H9 (cell line): ENCODE measurements at regions not wholly inside any gene's neighbourhood (a gene's known extent, or its start where the extent isn't known, plus 50 kb on each side); places are given as distances from the start of the nearest gene placed in this dataset.

ENCODE experiments used
- DNase-seq: peaks from one replicate; pipeline ENCODE4 v3.0.0-alpha.2; 2017
- H2AFZ ChIP-seq: one replicate; pipeline ENCODE4 v1.6.1; 2013; ENCODE audit warnings: mild to moderate bottlenecking, low read length, control low read depth, moderate library complexity
- H2AK5ac ChIP-seq: 2 replicates; pipeline ENCODE4 v1.6.1; 2013; ENCODE audit warnings: low read length, control low read depth, mixed read lengths; ENCODE audit not compliant: insufficient read length
- H2BK120ac ChIP-seq: one replicate; pipeline ENCODE4 v1.6.1; 2013; ENCODE audit warnings: low read depth, mild to moderate bottlenecking, low read length, control low read depth, inconsistent platforms; ENCODE audit not compliant: poor library complexity, severe bottlenecking
- H2BK12ac ChIP-seq: 2 replicates; pipeline ENCODE4 v1.6.1; 2013; ENCODE audit warnings: low read length, control low read depth, mixed read lengths, low read depth; ENCODE audit not compliant: insufficient read length
- H2BK15ac ChIP-seq: 2 replicates; pipeline ENCODE4 v1.6.1; 2013; ENCODE audit warnings: low read depth, low read length, control low read depth
- H2BK20ac ChIP-seq: one replicate; pipeline ENCODE4 v1.6.1; 2013; ENCODE audit warnings: low read depth, mild to moderate bottlenecking, low read length, control low read depth, inconsistent platforms; ENCODE audit not compliant: poor library complexity, severe bottlenecking
- H2BK5ac ChIP-seq: 2 replicates; pipeline ENCODE4 v1.6.1; 2013; ENCODE audit warnings: low read length, control low read depth, mixed read lengths; ENCODE audit not compliant: insufficient read length
- H3K14ac ChIP-seq: 2 replicates; pipeline ENCODE4 v1.6.1; 2013; ENCODE audit warnings: low read length, control low read depth; ENCODE audit not compliant: insufficient read depth
- H3K18ac ChIP-seq: 2 replicates; pipeline ENCODE4 v1.6.1; 2013; ENCODE audit warnings: low read depth, mild to moderate bottlenecking, mixed read lengths, low read length, control low read depth; ENCODE audit not compliant: insufficient read length
- H3K23ac ChIP-seq: 2 replicates; pipeline ENCODE4 v1.6.1; 2013; ENCODE audit warnings: low read length, control low read depth, mixed read lengths, low read depth; ENCODE audit not compliant: insufficient read length
- H3K23me2 ChIP-seq: 2 replicates; pipeline ENCODE4 v1.6.1; 2013; ENCODE audit warnings: low read depth, mild to moderate bottlenecking, mixed read lengths, low read length, control low read depth; ENCODE audit not compliant: insufficient read length, poor library complexity, severe bottlenecking
- H3K27ac ChIP-seq: 2 replicates; pipeline ENCODE4 v1.5.1; 2013; ENCODE audit warnings: low read length, control low read depth, mixed read lengths, low read depth; ENCODE audit not compliant: insufficient read length
- H3K27me3 ChIP-seq: 2 replicates; pipeline ENCODE4 v1.6.1; 2013; ENCODE audit warnings: low read length, control low read depth, inconsistent platforms; ENCODE audit not compliant: insufficient read depth
- H3K4ac ChIP-seq: 2 replicates; pipeline ENCODE4 v1.6.1; 2013; ENCODE audit warnings: low read depth, mild to moderate bottlenecking, control low read depth, inconsistent platforms, low read length, moderate library complexity
- H3K4me1 ChIP-seq: 2 replicates; pipeline ENCODE4 v1.6.1; 2013; ENCODE audit warnings: low read length, control low read depth, inconsistent platforms; ENCODE audit not compliant: insufficient read depth
- H3K4me2 ChIP-seq: 2 replicates; pipeline ENCODE4 v1.6.1; 2013; ENCODE audit warnings: low read length, control low read depth, mixed read lengths; ENCODE audit not compliant: insufficient read length, insufficient read depth
- H3K56ac ChIP-seq: 2 replicates; pipeline ENCODE4 v1.6.1; 2013; ENCODE audit warnings: low read depth, mild to moderate bottlenecking, mixed read lengths, low read length, control low read depth; ENCODE audit not compliant: insufficient read length
- H3K79me1 ChIP-seq: 2 replicates; pipeline ENCODE4 v1.6.1; 2013; ENCODE audit warnings: low read depth, mild to moderate bottlenecking, moderate library complexity, low read length, control low read depth, inconsistent platforms; ENCODE audit not compliant: insufficient read depth, poor library complexity, severe bottlenecking
- H3K79me2 ChIP-seq: 2 replicates; pipeline ENCODE4 v1.6.1; 2013; ENCODE audit warnings: low read length, control low read depth, inconsistent platforms; ENCODE audit not compliant: insufficient read depth
- H3K9ac ChIP-seq: 2 replicates; pipeline ENCODE4 v1.6.1; 2013; ENCODE audit warnings: low read length, control low read depth, mixed read lengths; ENCODE audit not compliant: insufficient read length; ENCODE audit errors: extremely low read depth
- H3K9me3 ChIP-seq: one replicate; pipeline ENCODE4 v1.6.1; 2013; ENCODE audit warnings: low read depth, low read length, inconsistent platforms; ENCODE audit not compliant: control insufficient read depth
- H3T11ph ChIP-seq: one replicate; pipeline ENCODE4 v1.6.1; 2013; ENCODE audit warnings: mild to moderate bottlenecking, low read length, control low read depth, inconsistent platforms
- H4K20me1 ChIP-seq: one replicate; pipeline ENCODE4 v1.6.1; 2013; ENCODE audit not compliant: control insufficient read depth, insufficient read length, insufficient read depth
- H4K5ac ChIP-seq: 2 replicates; pipeline ENCODE4 v1.6.1; 2013; ENCODE audit warnings: low read depth, mild to moderate bottlenecking, mixed read lengths, low read length, control low read depth; ENCODE audit not compliant: insufficient read length
- H4K8ac ChIP-seq: replicated peaks from 2 replicates; pipeline ENCODE4 v1.6.1; 2013; ENCODE audit warnings: low read length, control low read depth, mixed read lengths, low read depth; ENCODE audit not compliant: insufficient read length
- H4K91ac ChIP-seq: 2 replicates; pipeline ENCODE4 v1.6.1; 2013; ENCODE audit warnings: low read depth, mild to moderate bottlenecking, moderate library complexity, mixed read lengths, low read length, control low read depth; ENCODE audit not compliant: insufficient read length
- H3K27ac Mint-ChIP-seq, 3 experiments: 2 replicates in 2 of 3; 3 replicates in 1 of 3; pipeline ENCODE4 v1.8.0; 2020 to 2021; ENCODE audit warnings: mixed read lengths in 3 of 3, mild to moderate bottlenecking in 1 of 3, moderate library complexity in 1 of 3
- H3K27me3 Mint-ChIP-seq: 2 replicates; pipeline ENCODE4 v1.8.0; 2021; ENCODE audit warnings: low read depth, mild to moderate bottlenecking, moderate library complexity, mixed read lengths
- H3K36me3 Mint-ChIP-seq, 3 experiments: 2 replicates in 2 of 3; 3 replicates in 1 of 3; pipeline ENCODE4 v1.8.0; 2020 to 2021; ENCODE audit warnings: low read depth in 3 of 3, mixed read lengths in 3 of 3; ENCODE audit not compliant: insufficient read depth in 1 of 3
- H3K4me1 Mint-ChIP-seq, 2 experiments: 2 replicates each; pipeline ENCODE4 v1.8.0; 2020; ENCODE audit warnings: mixed read lengths in 2 of 2
- H3K4me3 Mint-ChIP-seq, 2 experiments: 2 replicates in 1 of 2; 3 replicates in 1 of 2; pipeline ENCODE4 v1.8.0; 2020 to 2021; ENCODE audit warnings: mild to moderate bottlenecking in 2 of 2, mixed read lengths in 2 of 2, moderate library complexity in 1 of 2
- H3K9me3 Mint-ChIP-seq, 2 experiments: 2 replicates in 1 of 2; 3 replicates in 1 of 2; pipeline ENCODE4 v1.8.0; 2020; ENCODE audit warnings: mild to moderate bottlenecking in 2 of 2, mixed read lengths in 2 of 2, moderate library complexity in 1 of 2
- WGBS: extraction: QIAGEN DNeasy Blood & Tissue Kit; methylation state at CpG from one replicate; pipeline ENCODE4 v1.1.7; 2013; ENCODE audit warnings: missing lambda C conversion rate, low lambda C conversion rate, mixed read lengths; ENCODE audit not compliant: insufficient read length; ENCODE audit errors: extremely low coverage; 5-methylcytosine and 5-hydroxymethylcytosine counted together
- TF ChIP-seq, protein P1 (sequence below): fragments of 200-600 bp; sonication (generic); conservative IDR thresholded peaks from 3 replicates; pipeline ENCODE4 v1.8.0; 2021; ENCODE audit warnings: antibody characterized with exemption, mild to moderate bottlenecking

DNA sequence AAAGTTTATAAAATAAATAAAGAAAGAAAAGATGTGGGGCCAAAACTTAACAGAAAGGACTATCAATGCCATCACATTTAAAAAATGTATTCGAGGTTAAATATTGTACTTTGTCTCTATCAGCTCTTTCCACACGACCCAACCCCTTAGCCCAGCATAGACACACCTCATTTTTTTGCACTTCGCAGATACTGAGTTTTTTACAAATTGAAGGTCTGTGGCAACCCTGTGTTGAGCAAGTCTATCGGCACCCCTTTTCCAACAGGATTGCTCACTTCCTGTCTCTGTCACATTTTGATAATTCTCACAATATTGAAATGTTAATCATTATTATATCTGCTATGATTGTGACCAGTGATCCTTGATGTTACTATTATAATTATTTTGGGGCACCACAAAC is 151.6 kb upstream of the TBX20 start:
- H3K18ac ChIP-seq, result no peak overlapping the region
- H3K9ac ChIP-seq, result no peak overlapping the region
- H2BK5ac ChIP-seq, result no peak overlapping the region
- no peak overlapping the region for H2BK120ac ChIP-seq
- H4K5ac ChIP-seq, result no peak overlapping the region
- H3K79me1 ChIP-seq, result no peaks in the 10 kb centered on the region
- H2BK12ac ChIP-seq, result no peak overlapping the region
- Mint-ChIP-seq H3K4me1 (no peaks in the 10 kb centered on the region), H3K27ac (no peak overlapping the region), H3K9me3 (no peaks in the 10 kb centered on the region), H3K27me3 (peaks cover 16% of the 10 kb centered on the region), H3K36me3 (no peaks in the 10 kb centered on the region), H3K4me3 (no peak overlapping the region)
- no peak overlapping the region for H3K23ac ChIP-seq
- H2AFZ ChIP-seq, result no peak overlapping the region
- no peak overlapping the region for H3K4me2 ChIP-seq
- H2AK5ac ChIP-seq, result no peak overlapping the region
- no peaks in the 10 kb centered on the region for H3K79me2 ChIP-seq
- no peak overlapping the region for H2BK15ac ChIP-seq
- H4K20me1 ChIP-seq, result no peaks in the 10 kb centered on the region
- H3K4ac ChIP-seq, result no peak overlapping the region
- H4K8ac ChIP-seq, result no peak overlapping the region
- H3T11ph ChIP-seq, result no peak overlapping the region
- TF ChIP-seq, protein P1, sequence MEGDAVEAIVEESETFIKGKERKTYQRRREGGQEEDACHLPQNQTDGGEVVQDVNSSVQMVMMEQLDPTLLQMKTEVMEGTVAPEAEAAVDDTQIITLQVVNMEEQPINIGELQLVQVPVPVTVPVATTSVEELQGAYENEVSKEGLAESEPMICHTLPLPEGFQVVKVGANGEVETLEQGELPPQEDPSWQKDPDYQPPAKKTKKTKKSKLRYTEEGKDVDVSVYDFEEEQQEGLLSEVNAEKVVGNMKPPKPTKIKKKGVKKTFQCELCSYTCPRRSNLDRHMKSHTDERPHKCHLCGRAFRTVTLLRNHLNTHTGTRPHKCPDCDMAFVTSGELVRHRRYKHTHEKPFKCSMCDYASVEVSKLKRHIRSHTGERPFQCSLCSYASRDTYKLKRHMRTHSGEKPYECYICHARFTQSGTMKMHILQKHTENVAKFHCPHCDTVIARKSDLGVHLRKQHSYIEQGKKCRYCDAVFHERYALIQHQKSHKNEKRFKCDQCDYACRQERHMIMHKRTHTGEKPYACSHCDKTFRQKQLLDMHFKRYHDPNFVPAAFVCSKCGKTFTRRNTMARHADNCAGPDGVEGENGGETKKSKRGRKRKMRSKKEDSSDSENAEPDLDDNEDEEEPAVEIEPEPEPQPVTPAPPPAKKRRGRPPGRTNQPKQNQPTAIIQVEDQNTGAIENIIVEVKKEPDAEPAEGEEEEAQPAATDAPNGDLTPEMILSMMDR, result no peak
- no peaks in the 10 kb centered on the region for H3K4me1 ChIP-seq
- no peak for DNase-seq
- H3K27ac ChIP-seq, result no peak overlapping the region
- H3K56ac ChIP-seq, result no peak overlapping the region
- no peak overlapping the region for H4K91ac ChIP-seq
- H3K27me3 ChIP-seq, result no peaks in the 10 kb centered on the region
- no peak overlapping the region for H2BK20ac ChIP-seq
- H3K14ac ChIP-seq, result no peak overlapping the region
- H3K9me3 ChIP-seq, result no peaks in the 10 kb centered on the region
- no CpG with 5 or more reads among the region's 4 CpGs for WGBS
- H3K23me2 ChIP-seq, result no peaks in the 10 kb centered on the region
